ENCODE measurements at regions not wholly inside any gene's neighbourhood (a gene's known extent, or its start where the extent isn't known, plus 50 kb on each side); places are given as distances from the start of the nearest gene placed in this dataset.
"Not testable (repeated sequence)": the region's sequence is repeated elsewhere in the genome, so short reads cannot be mapped to it uniquely, and the experiment has no call there.

DNA sequence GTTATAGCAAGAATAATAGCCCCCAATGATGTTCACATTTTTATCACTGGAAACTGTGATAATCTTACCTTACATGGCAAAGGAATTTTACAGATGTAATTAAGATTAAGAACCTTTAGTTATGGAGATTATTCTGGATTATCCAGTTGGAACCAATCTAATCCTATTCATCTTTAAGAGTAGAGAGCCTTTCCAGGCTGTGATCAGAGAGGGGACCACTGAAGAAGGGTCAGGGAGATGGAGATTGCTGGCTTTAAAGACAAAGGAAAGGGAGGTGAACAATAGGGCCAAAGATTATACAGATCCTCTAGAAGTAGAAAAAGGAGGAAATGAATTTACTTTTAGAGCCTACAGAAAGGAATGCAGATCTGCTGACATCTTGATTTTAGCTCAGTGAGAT lies 253.5 kb upstream of the GRIN3A start:
- DNase-seq (ENCODE audit: low spot score), result no peak

DNA sequence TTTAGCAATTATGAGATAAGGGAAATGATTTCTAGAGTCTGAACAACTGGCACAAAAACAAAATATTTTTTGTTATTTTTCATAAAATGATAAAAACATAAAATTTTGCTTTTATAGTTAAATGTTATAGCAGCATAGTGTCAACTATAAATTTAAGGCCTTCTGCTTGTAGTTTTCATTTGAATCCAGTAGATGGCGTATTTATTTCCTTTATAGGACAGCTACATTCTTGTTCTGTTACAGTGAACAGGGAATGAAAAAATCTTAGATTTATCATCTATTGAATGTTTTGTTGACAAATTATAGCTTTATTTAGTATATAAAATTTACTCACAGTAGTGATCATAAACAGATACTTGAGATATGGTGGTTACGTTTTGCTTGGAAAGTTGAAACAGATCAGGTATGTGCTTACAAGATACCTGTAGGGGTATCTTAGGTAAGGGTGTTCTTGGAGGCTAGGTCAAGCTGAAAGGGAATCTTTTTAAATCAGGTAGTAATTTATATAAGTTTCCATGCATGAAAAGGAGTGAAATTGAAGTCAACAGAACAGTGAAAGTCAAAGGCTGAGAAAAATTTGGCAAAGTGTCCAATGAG lies 239.3 kb upstream of the GRIN3A start:
- peak; percentile 72 for DNase-seq (ENCODE audit: low spot score)

DNA sequence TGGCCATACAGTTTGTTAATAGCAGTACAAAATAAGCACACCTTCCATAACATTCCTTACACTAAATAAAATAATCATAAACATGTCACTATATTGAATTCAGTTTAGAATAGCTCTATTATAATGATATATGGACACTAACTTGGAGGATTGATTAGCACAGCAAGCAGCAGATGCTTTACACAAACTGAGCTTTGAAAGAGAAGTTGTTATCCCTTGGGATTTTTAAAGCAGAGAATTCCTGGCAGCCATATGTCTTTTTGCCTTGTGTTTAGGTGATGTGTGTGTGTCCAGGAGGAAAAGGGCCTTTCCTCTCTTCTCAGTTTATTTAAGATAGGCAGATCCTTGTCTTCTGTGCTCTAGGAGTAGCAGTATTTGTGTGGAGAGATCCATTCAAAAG lies 232.2 kb upstream of the GRIN3A start:
- no peak for DNase-seq (ENCODE audit: low spot score)

DNA sequence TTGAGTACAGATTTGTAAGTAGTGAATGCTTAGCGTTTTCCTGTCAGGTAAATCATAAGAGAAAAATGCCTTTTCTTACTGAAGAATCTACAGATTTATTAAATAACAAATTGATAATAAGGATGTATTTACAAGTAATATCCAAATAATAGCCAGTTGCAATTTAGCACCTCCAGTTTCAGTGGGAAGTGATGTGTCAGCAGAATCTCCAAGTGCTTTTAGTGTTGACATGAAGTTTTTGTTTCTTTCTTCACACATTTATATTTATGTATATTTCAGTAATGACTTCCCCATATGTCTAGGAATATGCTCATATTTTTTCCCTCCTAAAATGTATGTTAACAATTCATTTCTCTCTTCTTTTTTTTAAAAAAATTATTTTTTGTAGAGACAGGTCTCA lies 229.9 kb upstream of the GRIN3A start:
- DNase-seq (ENCODE audit: low spot score), result no peak

DNA sequence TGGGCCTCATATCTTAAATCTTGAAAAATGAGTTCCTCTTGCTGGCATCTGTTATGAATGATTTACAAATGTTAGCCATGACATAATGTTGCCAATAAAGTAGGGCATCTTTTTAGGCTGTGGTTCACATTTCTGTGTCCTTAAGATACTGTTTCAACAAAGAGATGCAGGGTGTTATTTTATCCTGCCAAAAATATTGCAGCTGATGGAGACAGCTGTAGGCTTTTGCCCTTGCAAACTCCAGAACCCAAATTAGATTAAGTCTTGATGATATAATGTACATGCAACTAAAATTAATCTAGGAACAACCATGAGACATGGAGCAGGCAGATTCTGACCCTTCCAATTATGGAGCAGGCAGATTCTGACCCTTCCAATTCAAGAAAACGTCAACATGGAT lies 228.2 kb upstream of the GRIN3A start:
- DNase-seq (ENCODE audit: low spot score), result no peak

DNA sequence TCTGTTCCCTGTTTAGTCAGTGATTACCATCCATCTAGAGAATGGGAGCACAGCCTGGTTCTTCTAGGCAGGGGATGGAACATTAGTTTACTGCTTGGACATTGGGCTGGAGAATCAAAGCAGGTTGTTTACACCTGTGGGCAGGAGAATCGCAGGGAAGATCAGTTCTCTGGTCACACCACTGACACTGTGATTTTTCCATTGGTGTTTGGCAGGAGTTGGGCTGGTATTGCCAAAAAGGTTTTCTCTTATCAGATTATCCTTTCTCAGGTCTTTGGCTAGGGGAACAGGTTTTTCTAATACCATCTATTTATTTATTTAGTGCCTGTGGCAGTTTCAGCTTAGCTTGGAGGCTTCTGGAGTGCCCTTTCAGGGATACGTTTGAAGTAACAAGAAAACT lies 219.3 kb upstream of the GRIN3A start:
- DNase-seq (ENCODE audit: low spot score), result no peak

DNA sequence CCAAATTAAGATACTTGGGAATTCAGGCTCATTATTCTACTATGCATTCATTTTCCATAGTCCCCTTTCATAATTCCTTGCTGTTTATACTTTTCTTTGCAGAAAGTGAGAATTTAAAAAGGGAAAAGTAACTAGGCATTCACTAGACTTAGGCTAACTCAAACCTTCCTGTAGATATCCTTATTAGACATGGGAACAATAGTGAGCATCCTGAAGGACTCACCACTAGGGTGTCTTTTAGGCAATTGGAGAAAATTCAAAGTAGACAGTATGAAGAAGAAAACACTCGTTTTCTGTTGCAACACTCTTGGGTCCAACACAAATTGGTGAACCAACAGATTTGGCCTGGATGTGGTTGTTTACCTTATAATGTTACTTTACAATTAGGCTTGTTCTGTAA lies 213.2 kb upstream of the GRIN3A start:
- DNase-seq (ENCODE audit: low spot score), result peak; percentile 9

DNA sequence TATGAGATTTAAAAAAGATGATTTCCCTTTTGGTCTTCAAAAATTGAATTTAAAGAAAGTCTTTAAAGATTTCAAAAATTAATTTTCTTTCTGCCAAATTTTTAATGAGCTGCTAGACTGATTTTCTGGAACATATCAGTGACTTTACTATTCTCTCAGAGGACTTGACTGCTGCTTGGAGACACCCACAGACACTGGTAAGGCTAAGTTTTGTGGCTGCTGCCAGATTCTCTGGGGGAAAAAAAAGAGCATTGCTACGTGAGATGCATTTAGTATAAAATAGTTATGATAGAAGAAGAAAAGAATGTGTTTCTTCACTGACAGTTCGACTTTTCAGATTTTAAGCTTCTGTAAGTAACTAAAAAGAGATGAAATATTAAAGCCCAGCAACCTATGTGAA lies 193.3 kb upstream of the GRIN3A start:
- DNase-seq (ENCODE audit: low spot score), result no peak

DNA sequence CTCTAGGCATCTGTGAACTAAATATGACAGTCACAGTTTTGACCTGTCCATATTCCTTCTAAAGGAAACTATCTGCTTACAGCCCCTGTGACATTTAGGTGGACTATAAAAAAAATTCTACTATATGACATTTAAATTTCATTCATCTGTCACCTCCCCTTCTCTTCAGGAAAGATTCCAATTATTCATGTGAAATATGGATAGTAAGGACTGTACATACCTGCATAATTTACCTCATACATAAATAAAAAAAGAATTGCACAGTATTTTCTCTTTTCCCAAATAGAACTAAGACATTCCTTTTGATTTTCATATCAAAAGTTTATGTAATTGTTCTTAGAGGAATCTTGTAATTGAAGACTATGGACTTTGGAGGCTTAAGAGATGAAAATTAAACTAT lies 192.3 kb upstream of the GRIN3A start:
- DNase-seq (ENCODE audit: low spot score), result no peak

DNA sequence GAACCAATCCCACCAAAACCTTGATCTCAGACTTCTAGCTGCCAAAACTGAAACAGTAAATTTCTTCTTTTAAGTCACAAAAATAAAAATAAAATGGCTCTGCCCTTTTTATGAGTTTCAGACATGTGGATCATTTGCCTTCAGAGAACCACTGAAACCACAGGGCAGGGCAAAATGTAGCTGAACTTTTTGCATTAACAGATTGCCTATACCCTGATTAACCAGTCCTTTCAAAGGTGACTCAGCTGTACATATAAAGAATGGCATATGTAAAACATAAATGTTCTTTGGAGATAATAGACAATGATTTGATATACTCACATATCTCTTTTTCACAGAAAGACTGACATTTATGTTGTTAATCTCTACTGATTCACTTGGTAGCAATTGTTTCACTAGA lies 187.1 kb upstream of the GRIN3A start:
- no peak for DNase-seq (ENCODE audit: low spot score)

DNA sequence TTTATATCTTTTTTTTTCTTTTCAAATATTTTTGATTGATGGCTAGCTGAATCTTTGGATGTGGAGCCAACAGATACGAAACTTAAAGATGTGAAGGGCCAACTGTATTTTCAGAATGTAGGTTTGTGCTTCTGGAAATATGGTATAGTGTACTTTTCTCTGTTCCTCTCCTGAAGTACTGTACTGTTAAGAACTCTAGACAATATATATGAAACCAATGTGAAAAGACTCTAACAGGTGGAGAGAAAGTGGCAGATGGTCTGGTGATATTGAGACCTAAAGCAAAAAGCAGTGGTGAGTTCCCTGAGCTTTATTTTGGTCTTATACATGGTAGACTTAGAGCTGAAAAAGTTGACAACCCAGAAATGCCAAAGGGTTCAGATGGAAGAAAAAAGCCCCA lies 185.0 kb upstream of the GRIN3A start:
- no peak for DNase-seq (ENCODE audit: low spot score)

DNA sequence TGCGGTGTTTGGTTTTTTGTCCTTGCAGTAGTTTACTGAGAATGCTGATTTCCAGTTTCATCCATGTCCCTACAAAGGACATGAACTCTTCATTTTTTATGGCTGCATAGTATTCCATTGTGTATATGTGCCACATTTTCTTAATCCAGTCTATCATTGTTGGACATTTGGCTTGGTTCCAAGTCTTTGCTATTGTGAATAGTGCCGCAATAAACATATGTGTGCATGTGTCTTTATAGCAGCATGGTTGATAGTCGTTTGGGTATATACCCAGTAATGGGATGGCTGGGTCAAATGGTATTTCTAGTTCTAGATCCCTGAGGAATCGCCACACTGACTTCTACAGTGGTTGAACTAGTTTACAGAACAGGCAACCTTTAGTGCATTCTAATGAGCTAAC lies 178.5 kb upstream of the GRIN3A start:
- not testable (repeated sequence) for DNase-seq (ENCODE audit: low spot score)

DNA sequence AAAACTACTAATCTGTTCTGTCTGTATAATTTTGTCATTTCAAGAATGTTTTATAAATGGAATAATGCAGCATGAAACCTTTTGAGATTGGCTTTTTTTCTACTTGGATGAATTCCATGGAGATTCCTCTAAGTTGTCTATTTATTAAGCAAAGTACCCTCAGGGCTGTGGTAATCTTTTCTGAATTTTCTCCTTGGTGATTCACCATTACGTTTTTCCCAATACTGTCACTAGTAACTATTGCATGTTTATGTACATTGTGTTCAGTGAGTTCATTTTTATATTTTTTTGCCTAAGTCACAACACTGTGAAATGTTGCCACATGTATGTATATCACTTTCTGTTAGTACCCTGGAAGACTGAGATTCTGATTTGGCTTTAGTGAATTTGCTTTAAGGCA lies 177.0 kb upstream of the GRIN3A start:
- DNase-seq (ENCODE audit: low spot score), result no peak

DNA sequence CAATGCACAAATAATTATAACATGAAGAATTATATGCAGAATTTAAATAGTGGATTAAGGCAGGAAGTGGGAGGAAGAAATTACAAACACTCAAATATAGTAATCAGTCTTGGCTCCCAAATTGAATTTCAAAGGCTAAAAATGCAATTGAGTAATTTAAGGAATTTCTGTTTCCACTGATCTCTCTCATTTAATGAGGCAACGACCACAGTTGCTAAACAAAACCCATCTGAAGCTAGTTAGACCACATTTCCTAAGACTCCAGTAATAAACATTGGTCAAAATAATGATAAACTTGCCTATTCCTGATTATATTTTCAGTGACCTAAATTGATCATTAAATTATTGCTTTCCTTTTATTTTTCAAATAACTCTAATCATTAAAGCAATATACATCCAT lies 174.3 kb upstream of the GRIN3A start:
- DNase-seq (ENCODE audit: low spot score), result no peak

DNA sequence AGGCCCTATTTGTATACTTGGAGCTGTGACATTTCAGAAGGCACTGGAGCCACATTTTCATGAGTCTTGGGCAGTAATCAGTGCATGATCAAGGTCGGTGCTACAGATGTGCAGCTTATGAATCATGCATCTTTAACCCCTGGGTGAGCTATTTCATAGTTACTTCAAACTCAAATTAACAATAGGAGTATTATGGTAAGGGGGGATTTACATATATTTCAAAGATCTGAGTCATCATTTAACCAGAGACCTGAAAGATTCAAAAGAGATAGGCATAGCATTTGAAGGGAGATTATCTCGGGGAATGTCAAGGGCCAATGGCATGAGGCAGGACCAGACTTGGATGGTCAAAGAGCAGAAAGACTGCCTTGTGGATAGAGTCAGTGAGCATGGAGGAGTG lies 169.0 kb upstream of the GRIN3A start:
- DNase-seq (ENCODE audit: low spot score), result no peak

DNA sequence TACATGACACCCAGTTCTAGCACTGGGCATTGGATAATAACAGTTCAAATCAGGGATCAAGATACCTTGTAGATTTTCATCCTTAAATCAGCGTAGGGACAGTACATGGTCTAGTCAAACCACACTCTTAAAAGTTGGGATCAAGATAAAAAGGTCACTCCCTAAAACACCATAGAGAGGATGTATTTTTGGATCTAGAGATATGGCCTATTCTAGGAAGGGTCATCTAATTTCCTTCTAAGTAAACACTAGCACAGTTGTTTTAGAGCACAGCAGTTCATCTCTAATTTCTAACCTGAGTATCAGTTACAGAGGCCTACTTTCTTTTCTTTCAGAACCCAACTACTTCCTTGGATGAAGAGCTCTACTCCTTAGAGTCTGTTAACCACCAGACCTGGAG lies 166.4 kb upstream of the GRIN3A start:
- no peak for DNase-seq (ENCODE audit: low spot score)

DNA sequence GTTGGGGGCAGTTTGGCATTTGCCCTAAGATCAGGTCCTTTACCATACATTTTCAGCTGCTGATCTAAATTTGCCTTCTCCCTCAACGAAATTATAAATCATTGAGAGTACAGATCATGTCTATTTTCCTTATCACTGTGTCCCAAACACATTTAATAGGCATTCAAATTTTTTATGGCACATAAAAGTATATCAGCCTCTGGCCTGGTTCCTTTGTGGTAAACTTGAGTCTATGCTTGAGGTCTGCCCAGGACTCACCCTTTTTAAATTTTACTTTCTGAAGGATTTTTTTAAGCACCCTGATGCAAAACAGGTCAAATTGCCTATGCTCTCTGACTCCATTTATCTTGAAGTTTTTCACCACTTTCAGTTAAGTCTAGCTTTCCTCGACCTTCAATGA lies 163.6 kb upstream of the GRIN3A start:
- DNase-seq (ENCODE audit: low spot score), result no peak

DNA sequence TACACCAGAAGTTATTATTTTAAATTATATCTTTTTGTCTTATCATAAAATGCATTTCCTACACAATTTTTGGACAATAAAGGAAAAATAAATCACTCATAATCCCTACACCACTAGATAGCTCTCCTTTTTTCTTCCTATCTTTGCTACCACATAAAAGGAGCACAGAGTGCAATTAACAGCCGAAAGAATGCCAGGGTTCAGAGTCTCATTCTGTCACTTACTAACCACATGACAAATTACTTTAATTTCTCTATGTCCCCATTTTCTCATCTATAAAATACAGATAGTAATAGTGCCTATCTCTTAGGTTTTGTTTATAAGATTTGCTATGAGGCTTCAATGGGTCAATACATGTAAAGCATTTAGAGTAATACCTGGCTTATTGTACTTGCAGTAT lies 158.7 kb upstream of the GRIN3A start:
- DNase-seq (ENCODE audit: low spot score), result no peak

DNA sequence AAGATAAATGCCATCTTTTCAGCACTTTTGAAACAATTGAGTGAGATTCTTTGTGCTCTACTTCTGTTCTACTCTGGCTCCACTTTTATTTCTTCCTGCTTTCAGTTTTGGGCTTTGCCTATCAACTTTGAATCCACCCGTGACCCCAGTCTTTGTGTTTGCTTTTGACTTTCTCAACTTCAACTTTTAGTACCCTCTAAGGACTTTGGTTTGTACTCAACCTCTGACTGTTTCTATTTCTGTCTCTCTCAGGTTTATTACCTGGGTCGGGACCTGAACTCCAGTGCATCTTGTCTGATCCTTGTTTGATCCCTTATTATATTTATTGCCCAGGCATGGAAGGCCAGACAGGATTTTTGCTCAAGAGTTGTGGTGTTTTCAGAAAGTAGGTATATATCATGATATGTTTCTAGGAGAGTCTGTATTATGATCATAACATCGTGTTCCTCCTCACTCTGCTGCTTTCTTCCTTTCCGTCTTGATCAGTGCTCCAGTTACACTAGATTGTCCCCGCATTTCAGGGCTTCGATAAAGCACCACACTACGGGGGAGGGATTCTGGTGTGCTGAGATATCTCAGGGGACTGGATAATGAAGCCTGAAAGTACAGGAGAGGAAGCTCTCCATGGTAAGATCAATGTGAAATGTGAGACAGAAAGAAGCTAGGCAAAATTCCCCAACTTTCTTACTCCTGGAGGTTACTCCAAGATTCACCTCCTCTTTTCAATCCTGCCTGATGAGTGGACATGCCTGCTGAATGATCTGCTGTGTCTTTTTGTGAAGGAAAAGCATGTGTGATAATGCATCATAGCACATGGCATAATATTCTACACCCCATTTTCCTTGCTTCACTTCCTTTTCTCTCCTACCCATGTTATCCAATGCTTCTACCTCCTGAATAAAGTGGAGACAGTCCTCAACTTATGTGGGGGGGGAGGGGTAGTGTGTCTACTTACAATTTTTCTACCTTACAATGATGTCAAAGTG lies 155.5 kb upstream of the GRIN3A start:
- no peak for DNase-seq (ENCODE audit: low spot score)

DNA sequence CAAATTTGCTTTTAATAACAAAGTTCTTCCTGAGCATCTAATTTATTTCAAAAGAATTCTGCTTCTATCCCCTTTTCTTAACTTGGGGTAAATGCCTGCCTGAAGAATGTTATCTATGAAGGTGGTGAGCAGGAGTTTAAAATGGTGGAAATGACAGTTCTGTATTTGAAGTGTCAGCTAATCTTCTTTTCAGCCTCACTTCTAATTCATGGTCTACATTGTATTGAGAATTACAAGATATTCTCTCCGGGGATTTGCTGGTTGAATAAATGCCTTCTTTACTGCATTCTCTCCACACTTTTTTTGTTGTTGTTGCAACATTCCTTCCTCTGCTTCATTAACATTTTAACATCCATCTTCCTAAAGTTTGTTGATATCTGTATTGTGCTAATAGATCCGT lies 143.1 kb upstream of the GRIN3A start:
- no peak for DNase-seq (ENCODE audit: low spot score)

DNA sequence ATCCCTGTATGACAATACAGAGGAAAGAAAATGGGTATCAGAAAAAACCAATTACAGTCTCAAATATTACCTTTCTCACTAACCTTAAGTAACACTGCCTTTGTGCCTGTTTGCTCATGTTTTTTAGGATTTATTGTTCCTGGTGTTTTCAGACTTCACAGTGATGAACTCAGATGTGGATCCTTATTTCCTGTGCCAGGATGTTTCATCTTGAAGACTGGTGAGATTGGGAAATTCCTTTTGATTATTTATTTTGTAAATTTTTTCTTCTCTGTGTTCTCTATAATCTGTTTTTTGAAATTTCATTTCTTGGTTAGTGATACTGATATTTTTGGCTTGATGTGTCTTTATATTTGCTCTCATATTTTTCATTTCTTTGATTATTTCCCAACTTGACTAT lies 142.4 kb upstream of the GRIN3A start:
- no peak for DNase-seq (ENCODE audit: low spot score)

DNA sequence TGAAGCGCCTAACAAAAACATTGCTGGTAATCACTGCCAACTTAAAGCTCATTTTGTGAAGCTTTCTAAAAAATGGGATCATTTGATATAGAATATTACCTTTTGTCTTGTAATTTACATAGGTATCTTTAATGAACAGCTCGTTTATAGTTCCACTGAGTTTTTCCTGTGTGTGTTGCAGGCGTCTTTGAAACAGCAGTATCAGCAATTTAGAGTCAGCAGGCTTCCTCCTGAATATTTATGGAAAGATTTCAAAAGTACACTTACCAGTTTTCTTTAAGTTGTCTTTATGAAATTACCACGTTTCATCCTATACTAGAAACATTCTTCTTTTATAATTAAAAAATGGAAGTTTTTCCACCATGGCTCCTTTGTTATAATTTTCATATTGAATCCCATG lies 140.3 kb upstream of the GRIN3A start:
- no peak for DNase-seq (ENCODE audit: low spot score)

DNA sequence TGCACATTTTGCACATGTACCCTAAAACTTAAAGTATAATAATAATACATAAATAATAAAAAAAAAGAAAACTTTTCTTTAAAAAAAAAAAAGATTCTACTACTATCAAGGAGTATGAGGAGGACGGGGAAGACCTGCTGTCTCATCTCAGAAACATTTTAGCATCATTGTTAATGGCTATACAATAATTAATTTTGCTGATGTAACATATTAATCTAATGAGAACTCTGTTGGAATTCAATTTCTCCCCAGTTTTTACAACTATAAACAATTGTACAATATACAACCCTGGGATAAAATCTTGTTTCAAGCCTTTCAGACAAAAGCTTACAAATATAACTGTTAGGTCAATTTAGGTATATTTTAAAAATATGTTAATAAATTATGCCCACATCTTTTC lies 139.0 kb upstream of the GRIN3A start:
- no peak for DNase-seq (ENCODE audit: low spot score)

DNA sequence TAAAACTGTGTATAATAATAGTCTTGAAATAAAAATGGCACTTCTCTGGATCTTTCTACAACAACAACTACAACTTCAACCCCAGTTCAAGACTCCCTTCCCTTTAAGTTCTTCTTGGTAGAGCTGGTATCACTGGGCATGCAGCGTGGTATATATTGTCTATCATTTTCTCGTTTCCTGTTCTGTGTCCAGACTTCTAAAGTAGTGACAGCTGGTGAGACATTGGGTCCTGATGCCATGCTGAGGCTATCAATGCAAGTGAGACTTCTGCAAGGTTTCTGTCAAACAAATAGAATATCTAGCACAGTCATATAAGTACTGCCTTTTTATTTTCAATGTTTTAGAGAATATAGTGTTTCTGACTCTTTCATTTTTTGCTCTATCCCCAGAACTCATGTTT lies 123.0 kb upstream of the GRIN3A start:
- DNase-seq (ENCODE audit: low spot score), result no peak
